ENCODE measurements at regions not wholly inside any gene's neighbourhood (a gene's known extent, or its start where the extent isn't known, plus 50 kb on each side); places are given as distances from the start of the nearest gene placed in this dataset.

DNA sequence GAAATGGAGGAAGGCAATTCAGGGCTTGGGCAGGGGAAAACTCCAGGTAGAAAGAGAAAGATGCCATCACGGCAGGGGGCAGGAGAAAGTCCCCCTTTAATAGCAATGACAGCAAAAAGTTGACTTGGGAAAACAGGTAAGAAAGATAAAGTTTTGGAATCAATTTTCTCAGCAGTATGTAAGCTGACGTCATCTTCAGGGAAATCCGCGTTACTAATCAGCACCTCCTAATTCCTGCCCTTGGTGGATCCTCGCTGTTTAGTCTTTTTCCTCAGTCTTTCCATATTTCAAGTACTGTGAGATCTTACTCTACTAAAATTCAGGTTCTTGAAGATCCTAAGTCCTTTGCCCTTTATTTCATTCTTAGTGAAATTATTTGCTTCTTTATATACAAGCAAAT, 233.0 kb downstream of the MREG start:
- no peak overlapping the region for H2AK5ac ChIP-seq (ENCODE audit: low read length)
- H3K79me1 ChIP-seq (ENCODE audit: low read length), result no peaks in the 10 kb centered on the region
- no peak overlapping the region for H4K8ac ChIP-seq (ENCODE audit: low read depth, low read length)
- H3K36me3 ChIP-seq (ENCODE audit: control insufficient read depth, insufficient read depth, low read length), result no peaks in the 10 kb centered on the region
- no peak overlapping the region for H3K27ac ChIP-seq (ENCODE audit: low read depth, low read length)
- H4K5ac ChIP-seq (ENCODE audit: low read length), result no peak overlapping the region
- no peak overlapping the region for H2BK5ac ChIP-seq (ENCODE audit: low read length)
- H3K4me2 ChIP-seq (ENCODE audit: low read length), result no peak overlapping the region
- no peak overlapping the region for H3K56ac ChIP-seq (ENCODE audit: low read length)
- no peaks in the 10 kb centered on the region for H3K27me3 ChIP-seq (ENCODE audit: insufficient read depth, low read length, poor library complexity)
- no peak overlapping the region for H3K18ac ChIP-seq (ENCODE audit: low read length)
- H2BK15ac ChIP-seq (replicated peaks; ENCODE audit: low read depth), result no peak overlapping the region
- no peak for DNase-seq
- no peaks in the 10 kb centered on the region for H3K79me2 ChIP-seq (ENCODE audit: control insufficient read depth, insufficient read depth, low read length)
- no peak overlapping the region for H3K4ac ChIP-seq (ENCODE audit: low read depth, low read length)
- H3K4me1 ChIP-seq (ENCODE audit: control insufficient read depth, low read depth, low read length), result peaks cover 2% of the 10 kb centered on the region
- no CpG with 5 or more reads among the region's 5 CpGs for WGBS (ENCODE audit: extremely low coverage, insufficient coverage, low lambda C conversion rate)
- H3K4me3 ChIP-seq (ENCODE audit: low read length), result no peak overlapping the region
- H3K23ac ChIP-seq (ENCODE audit: low read length), result no peak overlapping the region
- no peak overlapping the region for H3K9ac ChIP-seq (ENCODE audit: low read length)
- no peak overlapping the region for H2BK120ac ChIP-seq (ENCODE audit: low read depth, low read length)

DNA sequence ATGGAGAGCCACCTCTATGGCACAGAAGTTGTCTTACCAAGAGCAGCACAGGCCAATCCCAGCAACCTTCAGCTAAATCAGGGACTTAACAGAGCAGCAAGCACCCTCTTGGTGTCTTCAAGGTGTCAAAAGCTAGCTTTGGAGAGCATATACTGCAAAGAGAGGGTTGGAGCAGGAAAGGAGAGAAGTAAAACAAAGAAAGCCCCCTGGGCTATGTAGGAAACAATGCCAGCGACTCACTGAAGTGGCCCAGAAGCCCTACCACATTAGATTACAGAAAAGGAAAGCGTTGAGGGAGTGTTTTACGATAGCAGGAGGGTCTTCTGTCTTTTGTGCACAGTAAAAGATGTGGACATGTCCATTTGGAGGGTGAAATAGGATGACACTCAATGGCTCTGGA, 233.4 kb downstream of the MREG start:
- WGBS (ENCODE audit: extremely low coverage, insufficient coverage, low lambda C conversion rate), result no CpG with 5 or more reads among the region's 3 CpGs
- Histone ChIP-seq H2BK5ac (ENCODE audit: low read length) (no peak overlapping the region), H3K79me1 (ENCODE audit: low read length) (no peaks in the 10 kb centered on the region), H3K56ac (ENCODE audit: low read length) (no peak overlapping the region), H3K4me1 (ENCODE audit: control insufficient read depth, low read depth, low read length) (peaks cover 2% of the 10 kb centered on the region), H3K27ac (ENCODE audit: low read depth, low read length) (no peak overlapping the region), H2AK5ac (ENCODE audit: low read length) (no peak overlapping the region), H3K9ac (ENCODE audit: low read length) (no peak overlapping the region), H4K5ac (ENCODE audit: low read length) (no peak overlapping the region), H3K18ac (ENCODE audit: low read length) (peak overlapping the region; percentile 8), H3K23ac (ENCODE audit: low read length) (no peak overlapping the region), H3K36me3 (ENCODE audit: control insufficient read depth, insufficient read depth, low read length) (no peaks in the 10 kb centered on the region), H3K4me3 (ENCODE audit: low read length) (no peak overlapping the region), H3K4me2 (ENCODE audit: low read length) (no peak overlapping the region), H3K79me2 (ENCODE audit: control insufficient read depth, insufficient read depth, low read length) (no peaks in the 10 kb centered on the region), H3K27me3 (ENCODE audit: insufficient read depth, low read length, poor library complexity) (no peaks in the 10 kb centered on the region), H2BK120ac (ENCODE audit: low read depth, low read length) (no peak overlapping the region), H4K8ac (ENCODE audit: low read depth, low read length) (no peak overlapping the region), H2BK15ac (replicated peaks; ENCODE audit: low read depth) (no peak overlapping the region), H3K4ac (ENCODE audit: low read depth, low read length) (no peak overlapping the region)
- DNase-seq, result peak; percentile 53

DNA sequence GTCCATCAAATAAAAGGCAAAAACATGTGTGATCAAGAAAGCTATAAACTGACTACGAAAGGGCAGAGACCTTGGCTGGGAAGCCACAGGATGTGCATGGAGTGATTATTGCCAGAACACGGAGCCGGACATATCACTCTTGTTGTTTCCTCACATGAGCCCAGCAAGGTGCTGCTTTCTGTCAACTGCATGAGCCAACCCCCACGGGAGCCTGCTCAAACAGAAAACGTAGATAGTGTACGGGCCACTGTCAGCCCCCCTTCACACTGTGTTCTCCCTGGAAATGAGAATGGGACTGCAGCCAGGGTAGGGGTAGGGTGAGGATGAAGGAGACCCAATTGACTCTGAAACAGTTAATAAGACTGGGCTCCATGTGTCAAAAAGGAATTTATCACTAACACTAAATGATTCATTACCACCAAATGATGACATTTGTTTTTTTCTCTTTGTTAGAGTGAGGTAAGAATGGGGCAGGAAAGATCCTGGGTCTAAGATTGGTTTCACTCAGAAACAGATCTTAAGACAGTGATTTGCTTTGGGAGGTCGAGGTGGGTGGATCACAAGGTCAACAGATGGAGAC, 235.8 kb downstream of the MREG start:
- Histone ChIP-seq H4K5ac (ENCODE audit: low read length) (no peak overlapping the region), H3K4ac (ENCODE audit: low read depth, low read length) (no peak overlapping the region), H2BK5ac (ENCODE audit: low read length) (no peak overlapping the region), H3K23ac (ENCODE audit: low read length) (no peak overlapping the region), H4K8ac (ENCODE audit: low read depth, low read length) (no peak overlapping the region), H2BK120ac (ENCODE audit: low read depth, low read length) (no peak overlapping the region), H3K4me3 (ENCODE audit: low read length) (no peak overlapping the region), H2AK5ac (ENCODE audit: low read length) (no peak overlapping the region), H2BK15ac (replicated peaks; ENCODE audit: low read depth) (no peak overlapping the region), H3K9ac (ENCODE audit: low read length) (no peak overlapping the region), H3K56ac (ENCODE audit: low read length) (no peak overlapping the region), H3K18ac (ENCODE audit: low read length) (no peak overlapping the region), H3K4me1 (ENCODE audit: control insufficient read depth, low read depth, low read length) (peaks cover 7% of the 10 kb centered on the region), H3K36me3 (ENCODE audit: control insufficient read depth, insufficient read depth, low read length) (no peaks in the 10 kb centered on the region), H3K79me2 (ENCODE audit: control insufficient read depth, insufficient read depth, low read length) (no peaks in the 10 kb centered on the region), H3K27me3 (ENCODE audit: insufficient read depth, low read length, poor library complexity) (no peaks in the 10 kb centered on the region), H3K79me1 (ENCODE audit: low read length) (no peaks in the 10 kb centered on the region), H3K27ac (ENCODE audit: low read depth, low read length) (no peak overlapping the region), H3K4me2 (ENCODE audit: low read length) (no peak overlapping the region)
- WGBS (ENCODE audit: extremely low coverage, insufficient coverage, low lambda C conversion rate), result no CpG with 5 or more reads among the region's 7 CpGs
- no peak for DNase-seq

GRCh38 chr2:215775106-215775505, 238.2 kb downstream of the MREG start:
- peaks cover 11% of the 10 kb centered on the region for H3K4me1 ChIP-seq (ENCODE audit: control insufficient read depth, low read depth, low read length)
- H4K8ac ChIP-seq (ENCODE audit: low read depth, low read length), result no peak overlapping the region
- H2BK120ac ChIP-seq (ENCODE audit: low read depth, low read length), result no peak overlapping the region
- DNase-seq, result no peak
- no peak overlapping the region for H3K4me3 ChIP-seq (ENCODE audit: low read length)
- no peak overlapping the region for H3K9ac ChIP-seq (ENCODE audit: low read length)
- no peaks in the 10 kb centered on the region for H3K79me2 ChIP-seq (ENCODE audit: control insufficient read depth, insufficient read depth, low read length)
- no peak overlapping the region for H3K56ac ChIP-seq (ENCODE audit: low read length)
- H3K36me3 ChIP-seq (ENCODE audit: control insufficient read depth, insufficient read depth, low read length), result no peaks in the 10 kb centered on the region
- no peak overlapping the region for H3K4ac ChIP-seq (ENCODE audit: low read depth, low read length)
- no peaks in the 10 kb centered on the region for H3K27me3 ChIP-seq (ENCODE audit: insufficient read depth, low read length, poor library complexity)
- no peak overlapping the region for H4K5ac ChIP-seq (ENCODE audit: low read length)
- H2BK5ac ChIP-seq (ENCODE audit: low read length), result no peak overlapping the region
- no peak overlapping the region for H2BK15ac ChIP-seq (replicated peaks; ENCODE audit: low read depth)
- H2AK5ac ChIP-seq (ENCODE audit: low read length), result no peak overlapping the region
- H3K18ac ChIP-seq (ENCODE audit: low read length), result no peak overlapping the region
- no peak overlapping the region for H3K23ac ChIP-seq (ENCODE audit: low read length)
- H3K27ac ChIP-seq (ENCODE audit: low read depth, low read length), result no peak overlapping the region
- H3K4me2 ChIP-seq (ENCODE audit: low read length), result no peak overlapping the region
- WGBS (ENCODE audit: extremely low coverage, insufficient coverage, low lambda C conversion rate), result no CpG with 5 or more reads among the region's 4 CpGs
- no peaks in the 10 kb centered on the region for H3K79me1 ChIP-seq (ENCODE audit: low read length)

DNA sequence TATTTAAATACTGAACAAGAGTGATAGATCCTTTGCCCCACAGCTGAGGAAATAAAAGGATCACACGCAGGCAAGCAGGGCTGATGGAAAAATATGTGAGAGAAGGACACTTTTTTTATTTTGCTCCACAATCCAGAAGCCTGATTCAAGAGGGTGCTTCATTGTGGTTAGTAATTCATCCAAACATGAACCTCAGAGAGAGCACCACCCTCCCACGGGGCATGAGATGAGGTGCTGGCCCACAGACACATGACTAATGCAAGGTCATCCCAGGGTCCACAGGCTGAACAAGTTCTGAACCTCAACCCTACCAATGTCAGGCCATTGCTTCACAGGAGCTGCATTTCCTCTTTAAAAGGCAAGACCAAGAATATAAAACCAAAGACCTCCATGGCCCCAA, 239.6 kb downstream of the MREG start:
- H2BK15ac ChIP-seq (replicated peaks; ENCODE audit: low read depth), result no peak overlapping the region
- H2BK120ac ChIP-seq (ENCODE audit: low read depth, low read length), result no peak overlapping the region
- H3K9ac ChIP-seq (ENCODE audit: low read length), result no peak overlapping the region
- no peak overlapping the region for H3K4me2 ChIP-seq (ENCODE audit: low read length)
- H4K8ac ChIP-seq (ENCODE audit: low read depth, low read length), result no peak overlapping the region
- peaks cover 11% of the 10 kb centered on the region for H3K4me1 ChIP-seq (ENCODE audit: control insufficient read depth, low read depth, low read length)
- no peak overlapping the region for H3K23ac ChIP-seq (ENCODE audit: low read length)
- WGBS (ENCODE audit: extremely low coverage, insufficient coverage, low lambda C conversion rate), result no CpG with 5 or more reads among the region's 2 CpGs
- no peaks in the 10 kb centered on the region for H3K36me3 ChIP-seq (ENCODE audit: control insufficient read depth, insufficient read depth, low read length)
- H2BK5ac ChIP-seq (ENCODE audit: low read length), result peak overlapping the region; percentile 36
- H3K27me3 ChIP-seq (ENCODE audit: insufficient read depth, low read length, poor library complexity), result no peaks in the 10 kb centered on the region
- no peaks in the 10 kb centered on the region for H3K79me1 ChIP-seq (ENCODE audit: low read length)
- no peak for DNase-seq
- H4K5ac ChIP-seq (ENCODE audit: low read length), result no peak overlapping the region
- H2AK5ac ChIP-seq (ENCODE audit: low read length), result peak overlapping the region; percentile 61
- no peaks in the 10 kb centered on the region for H3K79me2 ChIP-seq (ENCODE audit: control insufficient read depth, insufficient read depth, low read length)
- peak overlapping the region; percentile 52 for H3K56ac ChIP-seq (ENCODE audit: low read length)
- H3K27ac ChIP-seq (ENCODE audit: low read depth, low read length), result no peak overlapping the region
- H3K4me3 ChIP-seq (ENCODE audit: low read length), result no peak overlapping the region
- H3K18ac ChIP-seq (ENCODE audit: low read length), result no peak overlapping the region
- H3K4ac ChIP-seq (ENCODE audit: low read depth, low read length), result peak overlapping the region; percentile 26
